SK-N-SH (cell line): ENCODE measurements at regions not wholly inside any gene's neighbourhood (a gene's known extent, or its start where the extent isn't known, plus 50 kb on each side); places are given as distances from the start of the nearest gene placed in this dataset.

Experiments used
- EP300 ChIP-seq, 2 experiments: IDR thresholded peaks; 2 replicates each; pipeline versions ENCODE4 v1.4.0 to v1.6.1; 2012; ENCODE audit warnings: borderline replicate concordance in 1 of 2, low read depth in 1 of 2, low read length in 1 of 2
- JUND ChIP-seq: IDR thresholded peaks from 2 replicates; pipeline ENCODE4 v1.4.0; 2012
- NFIC ChIP-seq: IDR thresholded peaks from 2 replicates; pipeline ENCODE4 v1.4.0; 2012; ENCODE audit warnings: borderline replicate concordance
- POLR2AphosphoS5 ChIP-seq: IDR thresholded peaks from 2 replicates; pipeline ENCODE4 v1.6.1; 2012; ENCODE audit warnings: low read depth, low read length
- RCOR1 ChIP-seq: fragments of 150-350 bp; IDR thresholded peaks from 2 replicates; pipeline ENCODE4 v1.6.1; 2017; ENCODE audit warnings: antibody characterized with exemption, low read length
- TAF1 ChIP-seq: IDR thresholded peaks from 2 replicates; pipeline ENCODE4 v1.6.1; 2012; ENCODE audit warnings: low read depth, mild to moderate bottlenecking, low read length, moderate library complexity, borderline replicate concordance
- TCF12 ChIP-seq: IDR thresholded peaks from 2 replicates; pipeline ENCODE4 v1.4.0; 2012
- TF ChIP-seq, protein P1 (sequence below): IDR thresholded peaks from 2 replicates; pipeline ENCODE4 v1.4.0; 2012; ENCODE audit warnings: low read depth, borderline replicate concordance
- TF ChIP-seq, protein P2 (sequence below): fragments of 200-600 bp; sonication (generic); IDR thresholded peaks from 2 replicates; pipeline ENCODE4 v1.6.1; 2017; ENCODE audit warnings: antibody characterized with exemption, mild to moderate bottlenecking, moderate library complexity
- TF ChIP-seq, protein P3 (sequence below): fragments of 150-350 bp; IDR thresholded peaks from 2 replicates; pipeline ENCODE4 v1.6.1; 2017; ENCODE audit warnings: antibody characterized with exemption, low read length, low read depth, borderline replicate concordance
- TF ChIP-seq, protein P4 (sequence below): IDR thresholded peaks from 2 replicates; pipeline ENCODE4 v1.6.1; 2012; ENCODE audit warnings: mild to moderate bottlenecking, low read depth, low read length, moderate library complexity

DNA sequence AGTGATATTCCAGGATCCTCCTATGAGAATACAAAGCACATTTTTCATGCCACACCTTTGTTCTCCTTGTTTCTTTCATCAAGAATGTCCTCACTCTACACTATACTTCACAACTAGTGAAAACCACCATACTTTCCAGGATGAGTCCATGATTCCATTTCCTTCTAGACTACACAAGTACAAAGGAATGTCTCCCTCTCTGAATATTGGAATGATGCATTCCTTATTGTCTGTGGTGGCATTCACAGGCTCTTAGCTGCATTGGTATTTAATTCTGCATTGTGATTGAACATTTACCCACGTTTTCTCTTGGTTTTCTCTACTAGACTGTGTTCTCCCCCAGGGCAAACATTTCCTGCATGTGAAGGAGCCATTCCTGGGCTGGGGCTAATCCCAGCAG, 217.5 kb downstream of the RAP2B start:
- TF ChIP-seq TCF12 (no peak), EP300 (IDR thresholded peaks at IDR 0.05; ENCODE audit: borderline replicate concordance in 1 of 2, low read depth in 1 of 2, low read length in 1 of 2) (no peak), POLR2AphosphoS5 (no peak), NFIC (no peak), TAF1 (no peak), RCOR1 (no peak), JUND (no peak)
- TF ChIP-seq, protein P1, sequence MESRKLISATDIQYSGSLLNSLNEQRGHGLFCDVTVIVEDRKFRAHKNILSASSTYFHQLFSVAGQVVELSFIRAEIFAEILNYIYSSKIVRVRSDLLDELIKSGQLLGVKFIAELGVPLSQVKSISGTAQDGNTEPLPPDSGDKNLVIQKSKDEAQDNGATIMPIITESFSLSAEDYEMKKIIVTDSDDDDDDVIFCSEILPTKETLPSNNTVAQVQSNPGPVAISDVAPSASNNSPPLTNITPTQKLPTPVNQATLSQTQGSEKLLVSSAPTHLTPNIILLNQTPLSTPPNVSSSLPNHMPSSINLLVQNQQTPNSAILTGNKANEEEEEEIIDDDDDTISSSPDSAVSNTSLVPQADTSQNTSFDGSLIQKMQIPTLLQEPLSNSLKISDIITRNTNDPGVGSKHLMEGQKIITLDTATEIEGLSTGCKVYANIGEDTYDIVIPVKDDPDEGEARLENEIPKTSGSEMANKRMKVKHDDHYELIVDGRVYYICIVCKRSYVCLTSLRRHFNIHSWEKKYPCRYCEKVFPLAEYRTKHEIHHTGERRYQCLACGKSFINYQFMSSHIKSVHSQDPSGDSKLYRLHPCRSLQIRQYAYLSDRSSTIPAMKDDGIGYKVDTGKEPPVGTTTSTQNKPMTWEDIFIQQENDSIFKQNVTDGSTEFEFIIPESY: no peak
- TF ChIP-seq, protein P2, sequence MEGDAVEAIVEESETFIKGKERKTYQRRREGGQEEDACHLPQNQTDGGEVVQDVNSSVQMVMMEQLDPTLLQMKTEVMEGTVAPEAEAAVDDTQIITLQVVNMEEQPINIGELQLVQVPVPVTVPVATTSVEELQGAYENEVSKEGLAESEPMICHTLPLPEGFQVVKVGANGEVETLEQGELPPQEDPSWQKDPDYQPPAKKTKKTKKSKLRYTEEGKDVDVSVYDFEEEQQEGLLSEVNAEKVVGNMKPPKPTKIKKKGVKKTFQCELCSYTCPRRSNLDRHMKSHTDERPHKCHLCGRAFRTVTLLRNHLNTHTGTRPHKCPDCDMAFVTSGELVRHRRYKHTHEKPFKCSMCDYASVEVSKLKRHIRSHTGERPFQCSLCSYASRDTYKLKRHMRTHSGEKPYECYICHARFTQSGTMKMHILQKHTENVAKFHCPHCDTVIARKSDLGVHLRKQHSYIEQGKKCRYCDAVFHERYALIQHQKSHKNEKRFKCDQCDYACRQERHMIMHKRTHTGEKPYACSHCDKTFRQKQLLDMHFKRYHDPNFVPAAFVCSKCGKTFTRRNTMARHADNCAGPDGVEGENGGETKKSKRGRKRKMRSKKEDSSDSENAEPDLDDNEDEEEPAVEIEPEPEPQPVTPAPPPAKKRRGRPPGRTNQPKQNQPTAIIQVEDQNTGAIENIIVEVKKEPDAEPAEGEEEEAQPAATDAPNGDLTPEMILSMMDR: no peak
- TF ChIP-seq, protein P3, sequence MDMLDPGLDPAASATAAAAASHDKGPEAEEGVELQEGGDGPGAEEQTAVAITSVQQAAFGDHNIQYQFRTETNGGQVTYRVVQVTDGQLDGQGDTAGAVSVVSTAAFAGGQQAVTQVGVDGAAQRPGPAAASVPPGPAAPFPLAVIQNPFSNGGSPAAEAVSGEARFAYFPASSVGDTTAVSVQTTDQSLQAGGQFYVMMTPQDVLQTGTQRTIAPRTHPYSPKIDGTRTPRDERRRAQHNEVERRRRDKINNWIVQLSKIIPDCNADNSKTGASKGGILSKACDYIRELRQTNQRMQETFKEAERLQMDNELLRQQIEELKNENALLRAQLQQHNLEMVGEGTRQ: no peak
- TF ChIP-seq, protein P4, sequence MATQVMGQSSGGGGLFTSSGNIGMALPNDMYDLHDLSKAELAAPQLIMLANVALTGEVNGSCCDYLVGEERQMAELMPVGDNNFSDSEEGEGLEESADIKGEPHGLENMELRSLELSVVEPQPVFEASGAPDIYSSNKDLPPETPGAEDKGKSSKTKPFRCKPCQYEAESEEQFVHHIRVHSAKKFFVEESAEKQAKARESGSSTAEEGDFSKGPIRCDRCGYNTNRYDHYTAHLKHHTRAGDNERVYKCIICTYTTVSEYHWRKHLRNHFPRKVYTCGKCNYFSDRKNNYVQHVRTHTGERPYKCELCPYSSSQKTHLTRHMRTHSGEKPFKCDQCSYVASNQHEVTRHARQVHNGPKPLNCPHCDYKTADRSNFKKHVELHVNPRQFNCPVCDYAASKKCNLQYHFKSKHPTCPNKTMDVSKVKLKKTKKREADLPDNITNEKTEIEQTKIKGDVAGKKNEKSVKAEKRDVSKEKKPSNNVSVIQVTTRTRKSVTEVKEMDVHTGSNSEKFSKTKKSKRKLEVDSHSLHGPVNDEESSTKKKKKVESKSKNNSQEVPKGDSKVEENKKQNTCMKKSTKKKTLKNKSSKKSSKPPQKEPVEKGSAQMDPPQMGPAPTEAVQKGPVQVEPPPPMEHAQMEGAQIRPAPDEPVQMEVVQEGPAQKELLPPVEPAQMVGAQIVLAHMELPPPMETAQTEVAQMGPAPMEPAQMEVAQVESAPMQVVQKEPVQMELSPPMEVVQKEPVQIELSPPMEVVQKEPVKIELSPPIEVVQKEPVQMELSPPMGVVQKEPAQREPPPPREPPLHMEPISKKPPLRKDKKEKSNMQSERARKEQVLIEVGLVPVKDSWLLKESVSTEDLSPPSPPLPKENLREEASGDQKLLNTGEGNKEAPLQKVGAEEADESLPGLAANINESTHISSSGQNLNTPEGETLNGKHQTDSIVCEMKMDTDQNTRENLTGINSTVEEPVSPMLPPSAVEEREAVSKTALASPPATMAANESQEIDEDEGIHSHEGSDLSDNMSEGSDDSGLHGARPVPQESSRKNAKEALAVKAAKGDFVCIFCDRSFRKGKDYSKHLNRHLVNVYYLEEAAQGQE: no peak
